Common myeloid progenitor, CD34-positive (primary cell): ENCODE measurements at regions not wholly inside any gene's neighbourhood (a gene's known extent, or its start where the extent isn't known, plus 50 kb on each side); places are given as distances from the start of the nearest gene placed in this dataset.

Experiments
- CTCF ChIA-PET: fragments of 350-600 bp; sonication (Branson Sonifier 250); formaldehyde crosslinking; loops from one replicate; lab custom pipeline; 2021; ENCODE audit warnings: antibody characterized with exemption; lab: Charles Lee
- POLR2A ChIA-PET: fragments of 350-600 bp; sonication (Branson Sonifier 250); formaldehyde crosslinking; loops from one replicate; lab custom pipeline; 2021; ENCODE audit warnings: antibody characterized with exemption; lab: Charles Lee
- DNase-seq, 3 donors: peaks; one replicate each; pipeline versions ENCODE4 v3.0.0 to v3.0.0-alpha.2; 2013
- H3K27ac ChIP-seq, 2 experiments: 1 replicate in 1 of 2; 2 replicates in 1 of 2; pipeline ENCODE4 v1.7.0; 2013; ENCODE audit warnings: inconsistent platforms in 2 of 2, low read length in 2 of 2, mild to moderate bottlenecking in 2 of 2, low read depth in 1 of 2, moderate library complexity in 1 of 2; ENCODE audit not compliant: severe bottlenecking in 2 of 2, insufficient read depth in 1 of 2, poor library complexity in 1 of 2
- H3K27me3 ChIP-seq, 5 experiments: replicated peaks in 2 of 5; 1 replicate in 3 of 5; 2 replicates in 2 of 5; pipeline versions ENCODE4 v1.6.1 to v1.7.0; 2013; ENCODE audit warnings: low read length in 4 of 5, mild to moderate bottlenecking in 2 of 5, moderate library complexity in 2 of 5, inconsistent platforms in 1 of 5; ENCODE audit not compliant: insufficient read depth in 5 of 5, control insufficient read depth in 4 of 5
- H3K36me3 ChIP-seq, 4 experiments: 1 replicate in 2 of 4; 2 replicates in 2 of 4; pipeline versions ENCODE4 v1.6.1 to v1.7.0; 2013; ENCODE audit warnings: low read length in 3 of 4, control low read depth in 1 of 4, mild to moderate bottlenecking in 1 of 4; ENCODE audit not compliant: control insufficient read depth in 4 of 4, insufficient read depth in 4 of 4
- H3K4me1 ChIP-seq, 4 experiments: 1 replicate in 3 of 4; 2 replicates in 1 of 4; pipeline versions ENCODE4 v1.6.1 to v1.7.1; 2013; ENCODE audit warnings: low read length in 3 of 4, mild to moderate bottlenecking in 3 of 4, control low read depth in 1 of 4, inconsistent platforms in 1 of 4, moderate library complexity in 1 of 4; ENCODE audit not compliant: control insufficient read depth in 4 of 4, insufficient read depth in 4 of 4; ENCODE audit errors: control extremely low read depth in 1 of 4
- H3K4me3 ChIP-seq, 7 experiments: 1 replicate in 4 of 7; 2 replicates in 3 of 7; pipeline versions ENCODE4 v1.5.1 to v1.7.0; 2013; ENCODE audit warnings: mild to moderate bottlenecking in 7 of 7, low read length in 6 of 7, moderate library complexity in 6 of 7, inconsistent platforms in 2 of 7, low read depth in 2 of 7, control low read depth in 1 of 7; ENCODE audit not compliant: insufficient read depth in 4 of 7, control insufficient read depth in 1 of 7; ENCODE audit errors: extremely low read depth in 1 of 7
- H3K9me3 ChIP-seq, 5 experiments: 1 replicate in 4 of 5; 2 replicates in 1 of 5; pipeline versions ENCODE4 v1.6.1 to v1.7.1; 2013; ENCODE audit warnings: low read length in 4 of 5, mild to moderate bottlenecking in 2 of 5, inconsistent platforms in 1 of 5, low read depth in 1 of 5, moderate library complexity in 1 of 5; ENCODE audit not compliant: control insufficient read depth in 4 of 5, insufficient read depth in 2 of 5; ENCODE audit errors: control extremely low read depth in 1 of 5
- WGBS: methylation state at CpG from one replicate; pipeline ENCODE4 v1.1.5; 2013; ENCODE audit not compliant: insufficient coverage; 5-methylcytosine and 5-hydroxymethylcytosine counted together

DNA sequence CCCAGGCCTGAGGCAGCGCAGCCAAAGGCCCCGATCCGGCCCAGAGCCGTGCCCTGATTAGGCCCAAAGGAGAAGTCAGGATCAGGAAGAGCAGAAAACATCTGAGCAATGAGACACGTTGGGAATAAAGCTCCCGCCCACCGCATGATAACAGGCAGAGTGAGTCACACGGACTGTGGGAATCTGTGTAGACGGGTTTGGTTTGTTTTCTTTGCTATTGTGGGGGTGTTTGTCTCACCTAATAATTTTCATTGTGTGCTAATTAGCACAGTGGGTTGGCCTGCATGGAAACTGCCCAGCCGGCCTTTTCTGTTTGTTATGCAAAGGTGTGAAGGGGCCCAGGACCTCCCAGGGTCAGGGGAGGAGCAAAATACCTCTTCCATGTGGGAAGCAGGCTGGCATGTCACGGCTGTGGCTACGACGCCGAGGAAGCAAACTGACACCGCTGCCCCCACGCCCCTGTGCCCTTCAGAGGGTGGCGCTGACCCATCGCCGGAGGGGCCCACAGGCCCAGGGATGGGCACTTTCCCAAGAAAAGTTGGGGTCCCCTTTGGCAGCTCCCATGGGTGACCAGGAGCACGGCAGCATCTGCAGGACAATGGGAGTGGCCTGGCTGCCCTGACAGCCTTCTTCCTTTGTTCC is 68.4 kb upstream of the CTDP1 start:
- DNase-seq = no peak
- ChIA-PET CTCF (no interaction called here), POLR2A (no interaction called here)
- Histone ChIP-seq H3K36me3 (no peaks in the 10 kb centered on the region), H3K27ac (no peak overlapping the region), H3K4me1 (peaks cover 0 to 9% (median 3%) of the 10 kb centered on the region in 4 experiments), H3K9me3 (no peaks in the 10 kb centered on the region), H3K27me3 (no peaks in the 10 kb centered on the region), H3K4me3 (no peak overlapping the region)
- 95% methylated on average over 18 of the region's 20 CpGs for WGBS

DNA sequence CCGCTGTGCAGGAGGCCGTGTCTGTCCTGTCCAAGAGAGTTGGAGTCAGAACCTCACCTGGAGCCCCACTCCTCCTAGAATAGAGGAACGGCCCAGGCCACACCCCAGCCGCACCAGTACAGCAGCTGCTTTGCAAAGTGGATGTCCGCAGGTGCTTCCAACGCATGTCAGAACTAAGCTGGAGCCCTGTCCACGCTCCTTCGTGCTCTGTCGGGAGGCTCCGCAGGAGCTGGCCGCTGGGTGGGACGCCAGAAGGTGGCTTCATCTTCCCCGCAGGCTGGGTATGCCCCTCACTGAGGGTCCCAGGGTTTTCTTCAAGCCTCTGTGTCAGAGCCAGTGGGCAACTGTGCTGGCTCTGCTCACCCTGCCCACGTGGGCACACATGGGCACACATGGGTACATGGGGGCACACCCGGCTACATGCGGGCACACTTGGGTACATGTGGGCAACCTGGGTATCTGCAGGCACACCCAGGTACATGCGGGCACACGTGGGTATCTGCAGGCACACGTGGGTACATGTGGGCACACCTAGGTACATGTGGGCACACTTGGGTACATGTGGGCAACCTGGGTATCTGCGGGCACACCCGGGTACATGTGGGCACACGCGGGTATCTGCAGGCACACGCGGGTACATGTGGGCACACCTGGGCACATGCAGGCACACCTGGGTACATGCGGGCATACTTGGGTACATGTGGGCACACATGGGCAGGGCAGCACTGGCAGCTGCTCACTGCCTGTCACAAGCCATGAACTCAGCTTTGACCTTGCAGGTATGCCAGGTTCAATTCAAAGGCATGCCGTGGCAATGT is 67.1 kb upstream of the CTDP1 start:
- CTCF ChIA-PET = no interaction called here
- WGBS = 98% methylated on average over 26 of the region's 27 CpGs
- no peak overlapping the region for H3K4me3 ChIP-seq
- no peaks in the 10 kb centered on the region for H3K36me3 ChIP-seq
- H3K9me3 ChIP-seq = no peaks in the 10 kb centered on the region
- POLR2A ChIA-PET = no interaction called here
- DNase-seq = no peak
- no peaks in the 10 kb centered on the region for H3K27me3 ChIP-seq
- no peak overlapping the region for H3K27ac ChIP-seq
- H3K4me1 ChIP-seq = peaks cover 0 to 11% (median 3%) of the 10 kb centered on the region in 4 experiments

DNA sequence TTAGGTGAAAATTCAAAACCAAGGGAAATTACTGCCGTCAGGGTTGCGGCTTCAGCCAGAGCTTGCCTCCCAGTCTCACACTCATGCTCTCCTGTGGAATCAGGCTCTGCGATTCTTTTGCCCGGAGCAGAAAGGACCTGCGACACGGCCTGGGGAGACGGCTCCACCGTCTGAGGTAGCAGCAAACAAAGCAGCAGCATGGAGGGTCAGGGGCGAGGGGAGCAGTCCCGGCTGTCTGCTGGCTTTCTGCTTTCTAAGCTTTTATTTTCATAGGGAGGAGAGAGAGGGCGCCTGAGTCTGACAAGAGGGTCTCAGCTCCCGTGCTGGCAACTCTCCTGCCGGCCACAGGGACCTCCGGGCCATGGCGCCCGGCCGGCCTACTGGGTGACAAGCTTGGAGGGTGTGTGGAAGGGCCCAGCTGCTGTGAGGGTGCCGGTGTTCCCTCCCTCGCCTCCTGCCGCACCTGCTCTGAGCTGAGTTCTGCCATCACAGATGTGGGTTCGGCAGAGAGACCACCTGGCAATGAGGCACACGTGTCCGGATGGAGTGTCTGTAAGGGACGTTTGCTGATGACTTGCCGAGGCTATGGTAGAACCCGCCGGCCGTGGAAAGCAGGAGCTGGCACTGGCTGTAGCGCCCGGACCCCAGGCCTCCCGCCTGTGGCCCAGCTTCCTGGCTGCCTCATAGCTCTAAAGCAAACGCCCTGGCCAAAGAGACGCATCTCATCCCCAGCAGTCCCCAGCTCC is 66.2 kb upstream of the CTDP1 start:
- Histone ChIP-seq H3K9me3 (no peaks in the 10 kb centered on the region), H3K4me3 (no peak overlapping the region), H3K36me3 (no peaks in the 10 kb centered on the region), H3K27me3 (no peaks in the 10 kb centered on the region), H3K4me1 (peaks cover 0 to 11% (median 3%) of the 10 kb centered on the region in 4 experiments), H3K27ac (no peak overlapping the region)
- 97% methylated on average over 27 of the region's 33 CpGs for WGBS
- no peak for DNase-seq
- ChIA-PET POLR2A (interaction anchor here (1.4 kb wide), 1 partner anchor 13 kb away, joined by 3 read pairs; no protein-coding TSS in a partner anchor), CTCF (no interaction called here)

DNA sequence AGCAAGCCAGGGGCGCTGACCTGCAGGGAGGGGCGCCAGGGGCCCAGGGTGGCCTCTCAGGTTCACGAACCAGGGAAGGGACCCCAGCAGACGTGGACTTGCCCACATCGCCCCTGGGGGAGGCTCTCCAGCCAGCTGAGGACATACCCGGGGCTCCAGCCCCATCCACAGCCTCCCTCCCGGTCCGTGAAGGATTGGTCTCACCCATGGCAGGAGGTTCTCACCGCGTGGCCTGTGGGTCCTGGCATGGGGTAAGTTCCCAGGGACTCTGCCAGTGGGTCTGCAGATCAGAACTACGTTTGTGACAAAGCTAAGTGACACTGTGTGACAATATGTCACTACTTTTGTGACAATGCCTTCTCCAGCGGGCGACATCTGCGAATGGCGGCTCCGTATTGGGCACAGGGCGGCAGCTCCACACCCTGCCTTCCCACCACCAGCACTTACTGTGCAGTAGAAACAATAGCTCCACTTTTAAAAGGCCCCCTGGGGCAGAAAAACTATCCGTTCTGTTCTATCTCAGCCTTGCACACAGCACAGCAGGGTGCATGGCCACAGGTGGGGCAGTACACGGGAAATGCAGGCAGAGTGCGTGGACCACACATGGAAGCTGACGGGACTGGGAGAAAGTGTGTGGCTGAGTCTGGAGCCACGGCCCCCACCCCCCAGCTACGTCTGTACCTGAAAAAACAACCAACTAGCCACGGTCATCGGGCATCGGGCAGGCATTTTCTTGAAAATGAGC is 65.2 kb upstream of the CTDP1 start:
- CTCF ChIA-PET = no interaction called here
- 97% methylated on average over 23 of the region's 26 CpGs for WGBS
- peaks cover 0 to 2% (median 0%) of the 10 kb centered on the region in 4 experiments for H3K4me1 ChIP-seq
- no peak for DNase-seq
- no peak overlapping the region for H3K27ac ChIP-seq
- H3K36me3 ChIP-seq = no peaks in the 10 kb centered on the region
- POLR2A ChIA-PET = interaction anchor here (0.7 to 1.4 kb wide), 2 partner anchors 14 to 33 kb away, joined by 3 read pairs; no protein-coding TSS in a partner anchor
- no peaks in the 10 kb centered on the region for H3K27me3 ChIP-seq
- no peak overlapping the region for H3K4me3 ChIP-seq
- no peaks in the 10 kb centered on the region for H3K9me3 ChIP-seq

DNA sequence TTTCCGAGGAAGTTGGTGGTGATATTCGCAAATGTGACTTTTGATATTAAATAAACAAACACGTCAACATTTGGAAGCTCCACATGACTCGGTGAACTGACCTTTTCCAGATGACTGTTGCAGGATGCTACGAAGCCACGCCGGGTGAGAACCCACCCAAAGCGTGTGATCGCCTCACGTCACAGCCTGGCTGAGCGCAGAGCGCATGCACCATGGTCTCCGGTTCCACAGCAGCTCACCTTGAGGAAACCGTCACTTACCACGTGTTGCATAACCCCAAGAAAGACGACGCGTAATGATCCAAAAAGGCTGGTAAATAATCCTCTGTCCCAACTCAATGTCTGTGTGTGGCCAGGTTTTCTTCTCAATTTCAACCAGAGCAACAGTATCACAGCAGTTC is 64.5 kb upstream of the CTDP1 start:
- no peaks in the 10 kb centered on the region for H3K9me3 ChIP-seq
- H3K27ac ChIP-seq = no peak overlapping the region
- 90% methylated on average over 18 of the region's 18 CpGs for WGBS
- no peak for DNase-seq
- ChIA-PET POLR2A (interaction anchor here (0.7 kb wide), 1 partner anchor 34 kb away, joined by 3 read pairs; no protein-coding TSS in a partner anchor), CTCF (no interaction called here)
- no peaks in the 10 kb centered on the region for H3K27me3 ChIP-seq
- H3K4me3 ChIP-seq = no peak overlapping the region
- H3K4me1 ChIP-seq = peaks cover 0 to 2% (median 0%) of the 10 kb centered on the region in 4 experiments
- no peaks in the 10 kb centered on the region for H3K36me3 ChIP-seq

DNA sequence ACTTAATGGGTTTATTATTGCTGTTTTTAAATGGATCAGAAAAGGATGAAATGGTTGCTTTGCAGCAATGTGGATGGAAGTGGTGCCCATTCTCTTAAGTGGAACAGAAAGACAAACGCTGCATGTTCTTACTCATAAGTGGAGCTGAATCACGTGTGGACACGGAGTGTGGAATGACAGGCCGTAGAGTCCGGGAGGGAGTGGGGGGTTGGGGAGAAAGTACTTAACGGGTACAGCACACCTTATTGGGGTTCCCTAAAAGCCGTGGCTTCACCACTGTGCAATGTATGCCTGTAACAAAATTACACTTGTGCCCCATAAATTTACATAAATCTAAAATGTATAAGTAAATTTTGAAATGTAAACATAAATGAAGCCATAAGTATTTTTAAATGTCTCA is 64.0 kb upstream of the CTDP1 start:
- ChIA-PET POLR2A (no interaction called here), CTCF (interaction anchor here (1.1 kb wide), 1 partner anchor 10 kb away, joined by 3 read pairs; no protein-coding TSS in a partner anchor)
- 97% methylated on average over 6 of the region's 7 CpGs for WGBS

More for the DNA sequence above, 64.0 kb upstream of the CTDP1 start:
- Histone ChIP-seq H3K4me3 (no peak overlapping the region), H3K9me3 (no peaks in the 10 kb centered on the region), H3K4me1 (peaks cover 0 to 2% (median 0%) of the 10 kb centered on the region in 4 experiments), H3K27ac (no peak overlapping the region), H3K36me3 (no peaks in the 10 kb centered on the region), H3K27me3 (no peaks in the 10 kb centered on the region)
- DNase-seq = no peak
